Stomach (tissue), 4 donors: ENCODE measurements at regions not wholly inside any gene's neighbourhood (a gene's known extent, or its start where the extent isn't known, plus 50 kb on each side); places are given as distances from the start of the nearest gene placed in this dataset.

Experiments
- EP300 ChIP-seq: sonication (generic); formaldehyde crosslinking; IDR thresholded peaks from one replicate; pipeline ENCODE4 v1.6.1; 2017; ENCODE audit warnings: antibody characterized with exemption
- POLR2AphosphoS5 ChIP-seq, 3 donors: sonication (generic); formaldehyde crosslinking; IDR thresholded peaks; one replicate each; pipeline ENCODE4 v1.6.1; 2016; ENCODE audit warnings: antibody characterized with exemption in 3 of 3
- TF ChIP-seq, protein P1 (sequence below), 7 experiments: fragments of 450-650 bp in 4 of 7; fragments of 200-600 bp in 3 of 7; sonication (generic) in 3 of 7; IDR thresholded peaks; one replicate each; pipeline ENCODE4 v1.5.1; 2016 to 2019; ENCODE audit warnings: antibody characterized with exemption in 7 of 7, control low read depth in 2 of 7, mild to moderate bottlenecking in 1 of 7

DNA sequence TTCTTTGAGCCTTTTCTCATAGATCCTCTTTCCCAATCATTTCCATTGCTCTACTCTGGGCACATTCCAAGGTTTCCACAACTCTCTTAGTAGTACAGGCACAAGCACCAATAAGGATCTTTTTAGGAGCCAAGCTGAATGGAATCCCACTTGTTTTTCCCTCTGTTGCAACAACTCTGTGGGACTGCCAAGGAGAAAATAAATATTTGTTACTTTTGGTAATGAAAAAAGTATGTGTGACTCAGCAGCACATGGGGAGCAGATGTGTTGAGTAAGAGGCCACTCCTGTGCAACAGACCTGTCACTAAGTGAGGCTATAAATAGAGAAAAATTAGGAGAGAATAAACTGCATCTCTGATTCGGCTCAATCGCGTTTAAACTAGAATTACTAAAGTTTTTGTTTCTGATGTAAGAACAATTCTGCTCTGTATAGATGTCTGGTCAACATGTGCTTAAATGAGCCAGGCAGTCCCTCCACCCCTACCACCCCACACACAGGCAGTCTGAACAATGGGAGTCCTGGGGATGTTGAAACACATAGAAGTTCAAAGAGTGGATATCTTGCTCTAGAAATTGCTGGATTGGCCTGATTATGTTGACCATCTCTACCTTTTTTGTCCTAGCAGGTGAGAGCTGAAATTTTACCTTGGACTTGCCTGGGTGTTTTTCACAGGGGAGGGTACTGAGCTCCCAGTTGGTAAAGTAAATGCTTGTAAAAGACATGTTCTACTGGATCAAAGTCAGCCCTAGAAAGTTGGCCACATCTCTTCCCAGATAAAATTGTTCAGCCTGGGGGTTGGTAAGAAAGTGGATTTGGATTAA is 244.3 kb upstream of the NOVA1 start:
- TF ChIP-seq POLR2AphosphoS5 (IDR thresholded peaks at IDR 0.05) (peak; percentile 44 to 82 (median 70)), EP300 (no peak)
- TF ChIP-seq, protein P1, sequence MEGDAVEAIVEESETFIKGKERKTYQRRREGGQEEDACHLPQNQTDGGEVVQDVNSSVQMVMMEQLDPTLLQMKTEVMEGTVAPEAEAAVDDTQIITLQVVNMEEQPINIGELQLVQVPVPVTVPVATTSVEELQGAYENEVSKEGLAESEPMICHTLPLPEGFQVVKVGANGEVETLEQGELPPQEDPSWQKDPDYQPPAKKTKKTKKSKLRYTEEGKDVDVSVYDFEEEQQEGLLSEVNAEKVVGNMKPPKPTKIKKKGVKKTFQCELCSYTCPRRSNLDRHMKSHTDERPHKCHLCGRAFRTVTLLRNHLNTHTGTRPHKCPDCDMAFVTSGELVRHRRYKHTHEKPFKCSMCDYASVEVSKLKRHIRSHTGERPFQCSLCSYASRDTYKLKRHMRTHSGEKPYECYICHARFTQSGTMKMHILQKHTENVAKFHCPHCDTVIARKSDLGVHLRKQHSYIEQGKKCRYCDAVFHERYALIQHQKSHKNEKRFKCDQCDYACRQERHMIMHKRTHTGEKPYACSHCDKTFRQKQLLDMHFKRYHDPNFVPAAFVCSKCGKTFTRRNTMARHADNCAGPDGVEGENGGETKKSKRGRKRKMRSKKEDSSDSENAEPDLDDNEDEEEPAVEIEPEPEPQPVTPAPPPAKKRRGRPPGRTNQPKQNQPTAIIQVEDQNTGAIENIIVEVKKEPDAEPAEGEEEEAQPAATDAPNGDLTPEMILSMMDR (IDR thresholded peaks at IDR 0.05): no peak
